ENCODE measurements at regions not wholly inside any gene's neighbourhood (a gene's known extent, or its start where the extent isn't known, plus 50 kb on each side); places are given as distances from the start of the nearest gene placed in this dataset.

GRCh38 chr5:67643536-67643935 lies 446.9 kb upstream of the CD180 start:
- TF ChIP-seq CTCF (IDR thresholded peaks at IDR 0.05) (no peak), SREBF2 (IDR thresholded peaks at IDR 0.05) (no peak)
